Thoracic aorta (tissue), 2 donors: ENCODE measurements at regions not wholly inside any gene's neighbourhood (a gene's known extent, or its start where the extent isn't known, plus 50 kb on each side); places are given as distances from the start of the nearest gene placed in this dataset.
"Not testable (repeated sequence)": the region's sequence is repeated elsewhere in the genome, so short reads cannot be mapped to it uniquely, and the experiment has no call there.

Source experiments
- ATAC-seq: fragments of 150-250 bp; one replicate; pipeline ENCODE4 v1.8.0; 2017; ENCODE audit warnings: low read depth; ENCODE audit not compliant: insufficient number of reproducible peaks, low FRiP score
- DNase-seq: peaks from one replicate; pipeline ENCODE4 v3.0.0-alpha.2; 2020; ENCODE audit warnings: low spot score
- H3K27ac ChIP-seq, 2 donors: fragments of 200-600 bp; sonication (generic); 1 replicate in 1 of 2; 2 replicates in 1 of 2; pipeline ENCODE4 v1.5.1; 2016; ENCODE audit warnings: mild to moderate bottlenecking in 2 of 2, moderate library complexity in 2 of 2
- H3K27me3 ChIP-seq: fragments of 200-600 bp; sonication (generic); replicated peaks from 2 replicates; pipeline ENCODE4 v1.6.0; 2016; ENCODE audit warnings: mild to moderate bottlenecking; ENCODE audit not compliant: insufficient read depth
- H3K36me3 ChIP-seq: fragments of 200-600 bp; sonication (generic); one replicate; pipeline ENCODE4 v1.5.1; 2016
- H3K4me1 ChIP-seq, 2 donors: fragments of 200-600 bp; sonication (generic); 1 replicate in 1 of 2; 2 replicates in 1 of 2; pipeline versions ENCODE4 v1.5.1 to v1.6.0; 2016; ENCODE audit warnings: low read depth in 2 of 2, mild to moderate bottlenecking in 1 of 2; ENCODE audit not compliant: control insufficient read depth in 1 of 2
- H3K4me3 ChIP-seq: fragments of 200-600 bp; sonication (generic); 2 replicates; pipeline ENCODE4 v1.5.1; 2016; ENCODE audit warnings: mild to moderate bottlenecking
- H3K9me3 ChIP-seq: fragments of 200-600 bp; sonication (generic); 2 replicates; pipeline ENCODE4 v1.5.1; 2016
- TF ChIP-seq, protein P1 (sequence below): fragments of 200-600 bp; sonication (generic); IDR thresholded peaks from one replicate; pipeline ENCODE4 v1.5.1; 2019; ENCODE audit warnings: antibody characterized with exemption

GRCh38 chr1:121558514-121558913 is 373.7 kb downstream of the SRGAP2C start:
- DNase-seq (no peak), ATAC-seq (no peak)
- no peak overlapping the region for H3K4me3 ChIP-seq
- no peak overlapping the region for H3K27ac ChIP-seq
- no peaks in the 10 kb centered on the region for H3K4me1 ChIP-seq
- H3K27me3 ChIP-seq: no peaks in the 10 kb centered on the region
- H3K36me3 ChIP-seq: no peaks in the 10 kb centered on the region
- TF ChIP-seq, protein P1, sequence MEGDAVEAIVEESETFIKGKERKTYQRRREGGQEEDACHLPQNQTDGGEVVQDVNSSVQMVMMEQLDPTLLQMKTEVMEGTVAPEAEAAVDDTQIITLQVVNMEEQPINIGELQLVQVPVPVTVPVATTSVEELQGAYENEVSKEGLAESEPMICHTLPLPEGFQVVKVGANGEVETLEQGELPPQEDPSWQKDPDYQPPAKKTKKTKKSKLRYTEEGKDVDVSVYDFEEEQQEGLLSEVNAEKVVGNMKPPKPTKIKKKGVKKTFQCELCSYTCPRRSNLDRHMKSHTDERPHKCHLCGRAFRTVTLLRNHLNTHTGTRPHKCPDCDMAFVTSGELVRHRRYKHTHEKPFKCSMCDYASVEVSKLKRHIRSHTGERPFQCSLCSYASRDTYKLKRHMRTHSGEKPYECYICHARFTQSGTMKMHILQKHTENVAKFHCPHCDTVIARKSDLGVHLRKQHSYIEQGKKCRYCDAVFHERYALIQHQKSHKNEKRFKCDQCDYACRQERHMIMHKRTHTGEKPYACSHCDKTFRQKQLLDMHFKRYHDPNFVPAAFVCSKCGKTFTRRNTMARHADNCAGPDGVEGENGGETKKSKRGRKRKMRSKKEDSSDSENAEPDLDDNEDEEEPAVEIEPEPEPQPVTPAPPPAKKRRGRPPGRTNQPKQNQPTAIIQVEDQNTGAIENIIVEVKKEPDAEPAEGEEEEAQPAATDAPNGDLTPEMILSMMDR: no peak
- H3K9me3 ChIP-seq: no peaks in the 10 kb centered on the region

DNA sequence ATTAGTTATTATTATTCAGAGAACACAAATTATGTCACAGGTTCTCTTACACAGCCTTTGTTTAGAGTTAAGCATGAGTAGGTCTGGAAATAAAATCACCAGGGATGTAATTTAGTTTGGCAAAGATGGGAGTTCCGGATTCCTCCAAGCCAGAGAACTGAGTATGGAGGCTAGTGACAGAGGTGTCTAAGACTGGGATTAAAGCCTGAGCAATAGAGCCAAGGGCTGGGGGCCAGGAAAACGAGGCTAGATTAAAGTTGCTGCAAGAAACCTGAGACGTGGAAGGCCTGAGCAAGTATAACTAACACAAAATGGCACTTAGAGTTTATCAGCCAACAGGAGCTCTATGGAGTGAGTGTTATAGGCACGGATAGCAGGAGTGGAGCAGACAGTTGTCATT is 381.6 kb downstream of the SRGAP2C start:
- no peak overlapping the region for H3K27ac ChIP-seq
- DNase-seq (no peak), ATAC-seq (no peak)
- H3K36me3 ChIP-seq: no peaks in the 10 kb centered on the region
- no peaks in the 10 kb centered on the region for H3K27me3 ChIP-seq
- H3K9me3 ChIP-seq: no peaks in the 10 kb centered on the region
- TF ChIP-seq, protein P1: no peak
- H3K4me3 ChIP-seq: no peak overlapping the region
- H3K4me1 ChIP-seq: no peaks in the 10 kb centered on the region

GRCh38 chr1:121569428-121569827 is 384.7 kb downstream of the SRGAP2C start:
- H3K27ac ChIP-seq: no peak overlapping the region
- H3K9me3 ChIP-seq: no peaks in the 10 kb centered on the region
- ATAC-seq (no peak), DNase-seq (no peak)
- H3K27me3 ChIP-seq: no peaks in the 10 kb centered on the region
- TF ChIP-seq, protein P1: no peak
- no peak overlapping the region for H3K4me3 ChIP-seq
- H3K4me1 ChIP-seq: no peaks in the 10 kb centered on the region
- no peaks in the 10 kb centered on the region for H3K36me3 ChIP-seq

DNA sequence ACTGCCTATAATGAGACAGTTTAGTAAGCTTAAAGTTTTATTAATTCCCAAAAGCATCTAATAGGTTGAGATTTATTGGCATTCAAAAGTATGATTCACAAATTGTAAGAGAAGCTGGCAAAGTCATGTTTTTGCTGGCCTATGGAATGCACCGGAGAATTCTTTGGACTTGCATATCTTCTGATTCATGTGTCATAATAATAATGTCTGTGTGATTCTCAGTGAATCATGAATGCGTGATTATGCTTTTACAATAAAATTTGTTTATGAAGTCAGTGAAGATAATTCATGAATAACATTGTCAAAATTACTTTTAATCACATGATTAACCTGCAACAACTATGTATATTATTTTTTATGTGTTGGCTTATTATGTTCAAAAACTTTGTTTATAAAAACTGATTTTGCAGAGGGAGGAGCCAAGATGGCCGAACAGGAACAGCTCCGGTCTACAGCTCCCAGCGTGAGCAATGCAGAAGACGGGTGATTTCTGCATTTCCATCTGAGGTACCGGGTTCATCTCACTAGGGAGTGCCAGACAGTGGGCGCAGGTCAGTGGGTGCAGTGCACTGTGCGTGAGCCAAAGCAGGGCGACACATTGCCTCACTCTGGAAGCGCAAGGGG is 389.2 kb downstream of the SRGAP2C start:
- not testable (repeated sequence) for H3K4me3 ChIP-seq, H3K27me3 ChIP-seq, DNase-seq, H3K36me3 ChIP-seq, ATAC-seq, H3K4me1 ChIP-seq, H3K27ac ChIP-seq, H3K9me3 ChIP-seq

DNA sequence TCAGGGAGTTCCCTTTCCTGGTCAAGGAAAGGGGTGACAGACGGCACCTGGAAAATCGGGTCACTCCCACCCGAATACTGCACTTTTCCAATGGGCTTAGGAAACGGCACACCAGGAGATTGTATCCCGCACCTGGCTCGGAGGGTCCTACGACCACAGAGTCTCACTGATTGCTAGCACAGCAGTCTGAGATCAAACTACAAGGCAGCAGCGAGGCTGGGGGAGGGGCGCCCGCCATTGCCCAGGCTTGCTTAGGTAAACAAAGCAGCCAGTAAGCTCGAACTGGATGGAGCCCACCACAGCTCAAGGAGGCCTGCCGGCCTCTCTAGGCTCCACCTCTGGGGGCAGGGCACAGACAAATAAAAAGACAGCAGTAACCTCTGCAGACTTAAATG is 389.7 kb downstream of the SRGAP2C start:
- not testable (repeated sequence) for H3K4me1 ChIP-seq, H3K27ac ChIP-seq, H3K9me3 ChIP-seq, DNase-seq, H3K27me3 ChIP-seq, H3K36me3 ChIP-seq, ATAC-seq, H3K4me3 ChIP-seq

DNA sequence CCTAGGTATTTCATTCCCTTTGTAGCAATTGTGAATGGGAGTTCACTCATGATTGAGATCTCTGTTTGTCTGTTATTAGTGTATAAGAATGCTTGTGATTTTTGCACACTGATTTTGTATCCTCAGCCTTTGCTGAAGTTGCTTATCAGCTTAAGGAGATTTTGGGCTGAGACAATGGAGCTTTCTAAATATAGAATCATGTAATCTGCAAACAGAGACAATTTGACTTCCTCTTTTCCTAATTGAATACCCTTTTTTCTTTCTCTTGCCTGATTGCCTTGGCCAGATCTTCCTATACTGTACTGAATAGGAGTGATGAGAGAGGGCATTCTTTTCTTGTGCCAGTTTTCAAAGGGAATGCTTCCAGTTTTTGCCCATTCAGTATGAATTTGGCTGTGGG is 398.1 kb downstream of the SRGAP2C start:
- H3K27me3 ChIP-seq, H3K4me1 ChIP-seq, ATAC-seq: not testable (repeated sequence)

More for the DNA sequence above, 398.1 kb downstream of the SRGAP2C start:
- not testable (repeated sequence) for H3K27ac ChIP-seq, DNase-seq, H3K4me3 ChIP-seq, H3K9me3 ChIP-seq, H3K36me3 ChIP-seq
